ENCODE measurements at regions not wholly inside any gene's neighbourhood (a gene's known extent, or its start where the extent isn't known, plus 50 kb on each side); places are given as distances from the start of the nearest gene placed in this dataset.

DNA sequence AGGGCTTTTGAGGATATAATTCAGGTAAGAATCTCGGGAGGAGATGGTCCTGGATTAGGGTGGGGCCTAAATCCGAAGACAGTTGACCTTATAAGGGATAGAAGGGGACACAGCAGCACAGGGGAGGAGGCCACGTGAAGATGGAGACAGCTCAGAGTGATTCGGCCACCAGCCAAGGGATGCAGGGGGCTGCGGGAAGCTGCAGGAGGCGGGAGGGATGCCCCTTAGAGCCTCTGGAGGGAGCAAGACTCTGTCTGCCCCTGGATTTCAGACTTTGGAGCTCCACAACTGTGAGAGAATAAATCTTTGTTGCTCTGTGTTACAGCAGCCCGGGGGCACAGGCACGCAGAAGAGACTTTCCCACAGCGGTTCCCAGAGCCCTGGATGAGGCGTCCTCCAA, 143.7 kb downstream of the ASB1 start:
- TF ChIP-seq, protein P1, sequence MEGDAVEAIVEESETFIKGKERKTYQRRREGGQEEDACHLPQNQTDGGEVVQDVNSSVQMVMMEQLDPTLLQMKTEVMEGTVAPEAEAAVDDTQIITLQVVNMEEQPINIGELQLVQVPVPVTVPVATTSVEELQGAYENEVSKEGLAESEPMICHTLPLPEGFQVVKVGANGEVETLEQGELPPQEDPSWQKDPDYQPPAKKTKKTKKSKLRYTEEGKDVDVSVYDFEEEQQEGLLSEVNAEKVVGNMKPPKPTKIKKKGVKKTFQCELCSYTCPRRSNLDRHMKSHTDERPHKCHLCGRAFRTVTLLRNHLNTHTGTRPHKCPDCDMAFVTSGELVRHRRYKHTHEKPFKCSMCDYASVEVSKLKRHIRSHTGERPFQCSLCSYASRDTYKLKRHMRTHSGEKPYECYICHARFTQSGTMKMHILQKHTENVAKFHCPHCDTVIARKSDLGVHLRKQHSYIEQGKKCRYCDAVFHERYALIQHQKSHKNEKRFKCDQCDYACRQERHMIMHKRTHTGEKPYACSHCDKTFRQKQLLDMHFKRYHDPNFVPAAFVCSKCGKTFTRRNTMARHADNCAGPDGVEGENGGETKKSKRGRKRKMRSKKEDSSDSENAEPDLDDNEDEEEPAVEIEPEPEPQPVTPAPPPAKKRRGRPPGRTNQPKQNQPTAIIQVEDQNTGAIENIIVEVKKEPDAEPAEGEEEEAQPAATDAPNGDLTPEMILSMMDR (IDR thresholded peaks at IDR 0.05; ENCODE audit: low read depth, low read length): no peak
- no peak overlapping the region for H3K4me3 ChIP-seq (replicated peaks in 1 of 2; ENCODE audit: low read depth in 2 of 2, low read length in 2 of 2)
- DNase-seq (ENCODE audit: low read depth in 2 of 2): no peak

DNA sequence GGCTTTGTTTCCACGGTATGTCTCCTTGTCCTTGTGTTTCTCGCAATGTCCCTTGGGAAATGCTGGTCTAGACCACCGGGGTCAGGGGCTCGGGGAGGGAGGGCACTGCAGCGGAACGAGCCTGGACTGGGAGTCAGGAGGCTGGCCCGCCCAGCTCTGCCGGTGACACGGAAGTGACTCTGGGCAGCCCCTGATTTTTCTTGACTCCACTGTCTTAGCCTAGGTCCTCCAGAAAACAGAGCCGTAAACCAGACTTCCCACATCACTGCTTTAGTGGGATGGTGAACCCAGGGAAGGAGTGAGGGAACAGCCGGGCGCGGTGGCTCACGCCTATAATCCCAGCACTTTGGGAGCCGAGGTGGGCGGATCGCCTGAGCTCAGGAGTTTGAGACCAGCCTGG, 144.2 kb downstream of the ASB1 start:
- no peak for DNase-seq (ENCODE audit: low read depth in 2 of 2)
- TF ChIP-seq, protein P1 (IDR thresholded peaks at IDR 0.05; ENCODE audit: low read depth, low read length): no peak
- no peak overlapping the region for H3K4me3 ChIP-seq (replicated peaks in 1 of 2; ENCODE audit: low read depth in 2 of 2, low read length in 2 of 2)

DNA sequence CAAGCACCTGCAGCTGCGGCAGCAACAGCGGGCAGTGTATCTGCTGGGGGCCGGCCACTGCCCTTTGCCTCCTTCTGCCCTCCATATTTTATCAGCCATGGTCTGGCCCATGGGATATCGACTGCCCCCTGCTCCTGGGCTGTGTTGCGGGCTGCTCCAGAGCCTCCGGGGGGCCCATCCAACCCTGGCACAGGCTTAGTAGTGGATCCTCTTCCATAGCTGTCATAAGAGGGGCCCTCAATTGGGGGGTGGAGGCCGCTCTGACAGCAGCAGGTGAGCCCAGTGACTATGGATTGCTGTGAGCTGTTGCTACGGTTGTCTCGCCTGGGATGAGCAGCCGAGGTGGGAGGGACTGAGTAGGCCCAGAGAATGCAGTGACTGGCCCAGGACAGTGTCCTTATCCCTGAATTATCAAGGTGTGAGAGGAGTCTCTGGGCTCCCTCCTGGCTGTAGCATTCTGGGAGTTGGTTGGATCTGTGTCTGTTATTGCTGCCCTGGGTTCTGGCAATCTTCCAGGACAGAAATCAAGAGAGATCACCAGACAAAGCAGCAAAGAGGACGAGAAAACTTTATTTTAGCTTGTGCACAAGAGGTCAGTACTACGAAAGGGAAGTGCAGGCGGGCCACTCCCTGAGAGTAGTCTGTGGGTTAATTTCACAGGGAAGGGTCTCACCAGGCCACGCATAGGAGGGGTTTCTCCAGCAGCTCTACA, 145.1 kb downstream of the ASB1 start:
- no peak for DNase-seq (ENCODE audit: low read depth in 2 of 2)
- TF ChIP-seq, protein P1 (IDR thresholded peaks at IDR 0.05; ENCODE audit: low read depth, low read length): no peak

DNA sequence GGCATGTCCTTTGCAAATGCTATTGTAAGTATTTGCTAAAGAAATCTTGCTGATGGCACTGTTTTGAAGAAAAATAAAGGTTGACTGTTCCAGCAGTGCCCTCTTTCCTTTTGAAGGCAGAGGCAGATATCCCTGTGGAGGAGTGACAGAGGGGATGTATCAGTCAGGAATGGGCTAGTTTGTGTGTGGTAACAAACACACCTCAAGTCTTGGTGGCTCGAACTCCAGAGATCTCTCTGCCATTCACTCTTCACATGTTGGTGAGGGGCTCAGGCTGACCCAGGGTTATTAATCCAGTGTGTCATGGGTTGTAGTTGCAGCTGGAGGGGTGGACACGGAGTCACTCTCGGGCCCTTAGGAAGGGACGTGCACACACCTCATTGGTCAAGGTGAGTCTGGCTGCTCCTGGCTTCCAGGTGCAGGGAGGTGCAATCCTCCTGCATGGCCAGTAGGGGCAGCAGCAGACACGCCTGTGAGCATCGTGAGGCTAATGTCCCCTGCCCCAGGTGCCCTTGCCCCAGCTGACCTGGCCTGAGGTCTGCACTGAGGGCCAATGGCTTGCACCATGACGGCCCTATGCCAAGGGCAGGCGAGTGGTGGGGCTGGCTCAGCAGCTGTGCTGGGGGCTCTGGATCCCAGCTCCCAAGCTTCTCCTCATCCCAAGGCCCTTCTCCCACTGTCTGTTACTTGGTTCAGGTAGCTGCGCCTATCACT, 146.5 kb downstream of the ASB1 start:
- TF ChIP-seq, protein P1 (IDR thresholded peaks at IDR 0.05; ENCODE audit: low read depth, low read length): peak; percentile 72
- no peak overlapping the region for H3K4me3 ChIP-seq (replicated peaks in 1 of 2; ENCODE audit: low read depth in 2 of 2, low read length in 2 of 2)
- DNase-seq (ENCODE audit: low read depth in 2 of 2): peak in 1 of 2 donors; percentile 9

More for the DNA sequence above, 145.1 kb downstream of the ASB1 start:
- H3K4me3 ChIP-seq (replicated peaks in 1 of 2; ENCODE audit: low read depth in 2 of 2, low read length in 2 of 2): no peak overlapping the region

DNA sequence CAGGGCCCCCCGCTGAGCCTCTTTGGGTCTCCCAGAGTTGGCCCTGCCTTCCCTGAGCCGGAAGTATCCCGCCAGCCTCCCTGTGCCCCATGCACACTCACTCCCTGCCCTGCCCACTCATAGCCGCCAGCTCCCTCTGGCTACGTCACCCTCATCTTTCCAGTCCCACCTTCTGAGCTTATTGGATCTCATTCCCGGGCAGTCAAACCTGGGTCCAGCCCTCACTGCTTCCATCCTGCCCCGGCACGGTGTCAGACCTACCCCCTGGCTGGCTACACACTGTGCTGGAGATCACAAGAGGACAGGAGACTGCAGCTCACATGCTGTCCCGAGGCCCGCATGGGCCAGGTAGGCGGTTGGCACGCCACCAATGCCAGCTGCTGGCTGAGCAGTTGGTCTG, 147.2 kb downstream of the ASB1 start:
- no peak overlapping the region for H3K4me3 ChIP-seq (replicated peaks in 1 of 2; ENCODE audit: low read depth in 2 of 2, low read length in 2 of 2)
- DNase-seq (ENCODE audit: low read depth in 2 of 2): no peak
- TF ChIP-seq, protein P1 (IDR thresholded peaks at IDR 0.05; ENCODE audit: low read depth, low read length): no peak

DNA sequence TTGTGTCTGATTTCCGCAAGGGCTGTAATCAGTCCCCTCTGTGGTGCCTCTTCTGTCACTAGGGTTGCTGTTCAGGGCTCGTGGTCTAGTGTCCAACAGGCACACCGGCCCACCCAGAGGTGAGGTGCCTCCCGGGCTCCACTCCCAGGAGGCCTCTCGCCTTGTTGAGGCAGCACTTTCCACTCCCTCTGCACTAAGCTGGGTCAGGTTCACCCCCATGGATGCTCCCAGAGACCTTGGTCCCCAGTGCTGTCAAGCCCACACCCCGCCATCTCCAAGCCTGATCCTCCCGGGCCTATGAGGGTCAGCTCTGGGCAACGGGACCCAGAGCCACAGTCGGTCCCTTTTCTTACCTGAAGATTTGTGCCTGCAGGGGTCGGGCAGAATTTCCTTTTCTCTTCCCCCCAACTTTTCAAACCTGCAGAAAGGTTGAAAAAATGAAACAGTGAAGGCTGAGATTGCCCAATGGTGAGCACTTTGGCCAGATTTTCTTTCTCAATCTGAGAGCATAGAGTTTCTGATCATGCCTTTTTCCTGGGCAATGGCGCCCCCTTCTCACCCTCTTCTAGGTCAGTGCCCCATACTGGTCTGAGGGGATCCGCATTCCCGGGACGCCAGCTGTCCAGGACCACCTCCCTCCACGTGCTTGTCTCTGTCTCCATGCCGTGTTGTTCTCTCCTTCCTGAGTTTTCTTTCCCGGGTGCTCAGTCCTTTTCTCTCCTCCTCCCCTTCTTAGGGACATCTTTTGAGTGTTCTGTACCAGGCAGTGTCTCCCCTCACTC, 148.0 kb downstream of the ASB1 start:
- TF ChIP-seq, protein P1 (IDR thresholded peaks at IDR 0.05; ENCODE audit: low read depth, low read length): no peak
- no peak overlapping the region for H3K4me3 ChIP-seq (replicated peaks in 1 of 2; ENCODE audit: low read depth in 2 of 2, low read length in 2 of 2)
- no peak for DNase-seq (ENCODE audit: low read depth in 2 of 2)
